Forelimb muscle (tissue), 1 donor: ENCODE measurements at regions not wholly inside any gene's neighbourhood (a gene's known extent, or its start where the extent isn't known, plus 50 kb on each side); places are given as distances from the start of the nearest gene placed in this dataset.
"Not testable (repeated sequence)": the region's sequence is repeated elsewhere in the genome, so short reads cannot be mapped to it uniquely, and the experiment has no call there.

ENCODE experiments used
- DNase-seq: peaks from one replicate; pipeline ENCODE4 v3.0.0-alpha.2; 2013; ENCODE audit warnings: low read depth

GRCh38 chr3:82618594-82618993, 857.1 kb upstream of the GBE1 start:
- no peak for DNase-seq

GRCh38 chr3:82610236-82610635, 848.8 kb upstream of the GBE1 start:
- no peak for DNase-seq

GRCh38 chr3:82607391-82607790, 845.9 kb upstream of the GBE1 start:
- DNase-seq = no peak

GRCh38 chr3:82596805-82597204, 835.4 kb upstream of the GBE1 start:
- DNase-seq = no peak

GRCh38 chr3:82595530-82595929, 834.1 kb upstream of the GBE1 start:
- DNase-seq = no peak

GRCh38 chr3:82587174-82587573, 825.7 kb upstream of the GBE1 start:
- no peak for DNase-seq

- no peak for DNase-seq
Measured at GRCh38 chr3:82586414-82586813, 825.0 kb upstream of the GBE1 start.

- not testable (repeated sequence) for DNase-seq
Measured at GRCh38 chr3:82586002-82586401, 824.6 kb upstream of the GBE1 start.

GRCh38 chr3:82585591-82585990, 824.1 kb upstream of the GBE1 start:
- DNase-seq = not testable (repeated sequence)

- not testable (repeated sequence) for DNase-seq
Measured at GRCh38 chr3:82584861-82585260, 823.4 kb upstream of the GBE1 start.

GRCh38 chr3:82584415-82584814, 823.0 kb upstream of the GBE1 start:
- DNase-seq = not testable (repeated sequence)

GRCh38 chr3:82581350-82581749, 819.9 kb upstream of the GBE1 start:
- DNase-seq = no peak

GRCh38 chr3:82572721-82573120, 811.3 kb upstream of the GBE1 start:
- DNase-seq = no peak

GRCh38 chr3:82568776-82569338, 807.4 kb upstream of the GBE1 start:
- DNase-seq = no peak

GRCh38 chr3:82567029-82567600, 805.7 kb upstream of the GBE1 start:
- DNase-seq = no peak

GRCh38 chr3:82562896-82563295, 801.5 kb upstream of the GBE1 start:
- no peak for DNase-seq

- DNase-seq = no peak
Measured at GRCh38 chr3:82561784-82562183, 800.3 kb upstream of the GBE1 start.

- no peak for DNase-seq
Measured at GRCh38 chr3:82558081-82558480, 796.6 kb upstream of the GBE1 start.

- no peak for DNase-seq
Measured at GRCh38 chr3:82556113-82556512, 794.7 kb upstream of the GBE1 start.

GRCh38 chr3:82542556-82542955, 781.1 kb upstream of the GBE1 start:
- DNase-seq = not testable (repeated sequence)

- no peak for DNase-seq
Measured at GRCh38 chr3:82521657-82522056, 760.2 kb upstream of the GBE1 start.

- no peak for DNase-seq
Measured at GRCh38 chr3:82520846-82521245, 759.4 kb upstream of the GBE1 start.

- DNase-seq = no peak
Measured at GRCh38 chr3:82509951-82510603, 748.6 kb upstream of the GBE1 start.
